Liver (tissue), 3 donors: ENCODE measurements at regions not wholly inside any gene's neighbourhood (a gene's known extent, or its start where the extent isn't known, plus 50 kb on each side); places are given as distances from the start of the nearest gene placed in this dataset.

Experiments used
- ATF3 ChIP-seq: IDR thresholded peaks from 2 replicates; pipeline ENCODE4 v1.6.1; 2016; ENCODE audit warnings: antibody characterized with exemption
- CTCF ChIP-seq: fragments of 150-350 bp; IDR thresholded peaks from 2 replicates; pipeline ENCODE4 v1.5.1; 2017; ENCODE audit warnings: improper control_type of control experiment, low read depth, low read length; ENCODE audit not compliant: missing input control
- JUND ChIP-seq, 2 donors: IDR thresholded peaks; 2 replicates each; pipeline ENCODE4 v1.6.1; 2016; ENCODE audit warnings: antibody characterized with exemption in 2 of 2
- MAX ChIP-seq: IDR thresholded peaks from 2 replicates; pipeline ENCODE4 v1.6.1; 2016; ENCODE audit warnings: antibody characterized with exemption
- REST ChIP-seq: IDR thresholded peaks from 2 replicates; pipeline ENCODE4 v1.6.1; 2016; ENCODE audit warnings: antibody characterized with exemption, mild to moderate bottlenecking
- SP1 ChIP-seq: IDR thresholded peaks from 2 replicates; pipeline ENCODE4 v1.6.1; 2018; ENCODE audit warnings: antibody characterized with exemption, mild to moderate bottlenecking
- TAF1 ChIP-seq: conservative IDR thresholded peaks from 2 replicates; pipeline ENCODE4 v1.6.1; 2016; ENCODE audit warnings: antibody characterized with exemption, mild to moderate bottlenecking
- donor health status: healthy.
- donor health status: healthy.

DNA sequence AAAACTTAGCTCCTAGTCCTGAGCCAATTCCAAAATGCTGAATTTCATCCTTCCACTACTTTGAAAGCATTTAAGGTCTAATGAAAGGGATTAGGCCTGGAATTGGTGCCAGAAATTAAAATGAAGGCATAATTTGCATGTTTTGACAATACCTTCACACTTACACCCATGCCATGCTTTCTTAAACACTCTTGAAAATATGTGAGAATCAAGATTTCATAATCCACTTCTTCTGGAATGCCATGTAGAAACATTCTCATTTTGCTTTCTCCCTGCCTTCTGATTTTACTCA, 77.1 kb downstream of the ANKEF1 start:
- TF ChIP-seq CTCF: no peak
- no peak for TF ChIP-seq TAF1
- TF ChIP-seq ATF3: no peak
- no peak for TF ChIP-seq REST
- no peak for TF ChIP-seq JUND (IDR thresholded peaks at IDR 0.05)
- TF ChIP-seq MAX: no peak
- TF ChIP-seq SP1: no peak
